K562 (cell line): ENCODE measurements at regions not wholly inside any gene's neighbourhood (a gene's known extent, or its start where the extent isn't known, plus 50 kb on each side); places are given as distances from the start of the nearest gene placed in this dataset.

Experiments
- ATAC-seq: fragments of 200-7000 bp; cut with Tn5 transposase; 3 replicates; pipeline ENCODE4 v1.9.1; 2020; ENCODE audit warnings: moderate library complexity
- BruUV-seq: library from RNA; stranded (reverse); fragments of 400-500 nt; replicated peaks from 2 replicates; lab custom pipeline; 2021; lab: Mats Ljungman, UMichigan
- CTCF ChIA-PET: fragments of 300-600 bp; formaldehyde crosslinking; extraction: SDS; loops from one replicate; lab custom pipeline; 2021; ENCODE audit warnings: low intra/inter-chr PET ratio; lab: Yijun Ruan, JAX
- POLR2A ChIA-PET: fragments of 300-600, 350-650 bp; sonication (Branson Sonifier 250); formaldehyde crosslinking; extraction: SDS; loops from one replicate; lab custom pipeline; 2021; ENCODE audit warnings: antibody characterized with exemption, inconsistent platforms; lab: Yijun Ruan, JAX
- DNase-seq, 4 experiments: peaks; one replicate each; pipeline versions ENCODE4 v3.0.0 to v3.0.0-alpha.2; 2011 to 2018; ENCODE audit warnings: low spot score in 3 of 4, mixed read lengths in 3 of 4; ENCODE audit errors: extremely low read depth in 1 of 4
- FAIRE-seq: peaks from 2 replicates; lab custom pipeline; 2011; peaks lifted over from hg19 to GRCh38; lab: Jason Lieb, UNC
- H2AFZ ChIP-seq: 2 replicates; pipeline ENCODE4 v1.6.0; 2011; ENCODE audit warnings: low read depth, low read length, control low read depth, inconsistent platforms
- H3K27ac ChIP-seq: fragments of 200-600 bp; 3 replicates; pipeline ENCODE4 v1.8.0; 2011; ENCODE audit warnings: low read depth, mild to moderate bottlenecking, control low read depth, inconsistent platforms, low read length, moderate library complexity, mixed read lengths; ENCODE audit errors: extremely low read depth
- H3K27me3 ChIP-seq, 2 experiments: fragments of 300-600 bp in 1 of 2; 2 replicates in 1 of 2; 3 replicates in 1 of 2; pipeline versions ENCODE4 v1.6.0 to v1.8.0; 2011; ENCODE audit warnings: inconsistent platforms in 2 of 2, low read length in 2 of 2, mild to moderate bottlenecking in 1 of 2, mixed read lengths in 1 of 2, moderate library complexity in 1 of 2; ENCODE audit not compliant: control insufficient read depth in 2 of 2, insufficient read depth in 2 of 2
- H3K36me3 ChIP-seq: fragments of 300-600 bp; 3 replicates; pipeline ENCODE4 v1.8.0; 2011; ENCODE audit warnings: mild to moderate bottlenecking, low read length, inconsistent platforms; ENCODE audit not compliant: control insufficient read depth, insufficient read depth
- H3K4me1 ChIP-seq, 2 experiments: fragments of 200-600 bp in 1 of 2; replicated peaks in 1 of 2; 2 replicates in 1 of 2; 3 replicates in 1 of 2; pipeline versions ENCODE4 v1.5.1 to v1.8.0; 2011; ENCODE audit warnings: inconsistent platforms in 2 of 2, low read length in 2 of 2, mild to moderate bottlenecking in 1 of 2, mixed read lengths in 1 of 2, moderate library complexity in 1 of 2; ENCODE audit not compliant: control insufficient read depth in 2 of 2, insufficient read depth in 2 of 2
- H3K4me2 ChIP-seq: 2 replicates; pipeline ENCODE4 v1.6.1; 2011; ENCODE audit warnings: low read length, control low read depth, inconsistent platforms, mixed read lengths; ENCODE audit not compliant: insufficient read depth
- H3K4me3 ChIP-seq: fragments of 200-600 bp; sonication (generic), shearing (Covaris generic); 2 replicates; pipeline ENCODE4 v1.5.1; 2016; ENCODE audit warnings: control low read depth, inconsistent platforms
- H3K79me2 ChIP-seq: fragments of 200-600 bp; 3 replicates; pipeline ENCODE4 v1.8.0; 2011; ENCODE audit warnings: low read length, inconsistent platforms; ENCODE audit not compliant: control insufficient read depth, insufficient read depth
- H3K9ac ChIP-seq, 2 experiments: 2 replicates each; pipeline versions ENCODE4 v1.6.0 to v1.6.1; 2011; ENCODE audit warnings: low read depth in 2 of 2, low read length in 2 of 2, control low read depth in 1 of 2, inconsistent platforms in 1 of 2, mild to moderate bottlenecking in 1 of 2, mixed read lengths in 1 of 2; ENCODE audit not compliant: insufficient read depth in 1 of 2
- H3K9me1 ChIP-seq: one replicate; pipeline ENCODE4 v1.6.0; 2011; ENCODE audit warnings: inconsistent platforms, mild to moderate bottlenecking, low read length, moderate library complexity; ENCODE audit not compliant: control insufficient read depth, insufficient read depth
- H3K9me3 ChIP-seq: replicated peaks from 2 replicates; pipeline ENCODE4 v1.5.1; 2011; ENCODE audit warnings: low read depth, low read length, inconsistent platforms; ENCODE audit not compliant: control insufficient read depth, insufficient read depth
- H4K20me1 ChIP-seq: replicated peaks from 2 replicates; pipeline ENCODE4 v1.6.1; 2011; ENCODE audit warnings: low read length, inconsistent platforms, mixed read lengths; ENCODE audit not compliant: control insufficient read depth, insufficient read depth
- CHD4 ChIP-seq: fragments of 200-600 bp; sonication (generic); IDR thresholded peaks from 3 replicates; pipeline ENCODE4 v1.6.1; 2012; ENCODE audit warnings: low read depth, mild to moderate bottlenecking, mixed read lengths, low read length, inconsistent platforms; ENCODE audit not compliant: insufficient read depth, insufficient replicate concordance, poor library complexity, severe bottlenecking
- HIVEP1 ChIP-seq: fragments of 250-450 bp; sonication (Bioruptor Pico); IDR thresholded peaks from 2 replicates; pipeline ENCODE4 v1.4.0; 2020; ENCODE audit warnings: mild to moderate bottlenecking
- SMARCA5 ChIP-seq: fragments of 450-650 bp; IDR thresholded peaks from 2 replicates; pipeline ENCODE4 v1.6.1; 2016
- ZFP36 ChIP-seq: fragments of 150-350 bp; IDR thresholded peaks from 2 replicates; pipeline ENCODE4 v1.6.1; 2018; ENCODE audit warnings: low read length, low read depth; ENCODE audit not compliant: partially characterized antibody
- WGBS: fragments of 100-300 bp; shearing (Covaris generic); methylation state at CpG from one replicate; pipeline ENCODE4 v1.1.6; 2016; ENCODE audit warnings: low coverage, mixed read lengths; ENCODE audit not compliant: insufficient coverage; ENCODE audit errors: missing lambda C conversion rate; 5-methylcytosine and 5-hydroxymethylcytosine counted together
- in situ Hi-C: fragments of 300-500 bp; cut with MboI; formaldehyde crosslinking; loops from 4 replicates; pipeline ENCODE4 v1.15.0; 2018; ENCODE audit warnings: inconsistent platforms, mixed read lengths
- intact Hi-C: fragments of 100-400 bp; cut with micrococcal nuclease; formaldehyde crosslinking; loops from 2 replicates; pipeline ENCODE4 v1.14.2; 2022
- TF ChIP-seq, protein P1 (sequence below): fragments of 450-650 bp; IDR thresholded peaks from 2 replicates; pipeline ENCODE4 v1.6.1; 2018; ENCODE audit not compliant: partially characterized antibody

DNA sequence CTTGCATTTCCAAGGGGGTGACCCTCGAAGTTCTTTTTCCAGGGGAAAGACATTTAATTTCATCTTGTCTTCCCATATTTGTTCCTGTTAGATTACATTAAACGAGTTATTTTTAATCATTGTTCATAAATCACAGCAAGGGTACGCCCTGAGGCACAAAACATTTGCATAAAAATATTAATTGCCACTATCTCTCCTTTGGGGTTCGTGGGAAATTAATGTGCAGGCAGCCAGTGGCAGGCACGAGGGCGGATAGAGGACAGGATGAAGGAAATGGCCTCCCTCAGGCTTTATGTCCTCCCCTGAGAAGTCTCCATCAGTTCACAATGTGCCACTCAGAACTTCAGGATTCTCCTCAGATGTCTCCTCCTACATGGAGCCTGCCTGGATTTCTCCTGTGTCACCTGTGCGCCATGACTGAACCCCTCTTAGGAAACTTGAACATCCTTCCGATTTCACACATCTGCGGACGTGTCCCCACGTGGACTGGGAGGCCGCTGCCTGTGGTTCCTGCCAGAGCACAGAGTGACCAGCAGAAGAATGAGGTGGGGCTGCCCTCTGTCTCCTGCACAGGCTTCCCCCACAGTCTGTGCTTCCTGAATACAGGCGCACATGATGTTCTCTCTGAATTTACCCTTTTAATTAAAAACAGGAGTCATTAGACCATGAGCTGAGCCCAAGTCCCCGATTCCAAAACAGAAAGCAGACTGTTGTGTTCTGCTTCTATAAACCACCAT lies 1085.9 kb downstream of the TBC1D22A start:
- intact Hi-C loops (no loop called here), in situ Hi-C loops (loop anchor here (10.0 kb wide), 1 partner anchor 224 kb away; no protein-coding TSS in a partner anchor)
- Histone ChIP-seq H4K20me1 (no peaks in the 10 kb centered on the region), H3K36me3 (no peaks in the 10 kb centered on the region), H2AFZ (no peak overlapping the region), H3K79me2 (no peaks in the 10 kb centered on the region), H3K4me1 (no peaks in the 10 kb centered on the region), H3K9me1 (no peaks in the 10 kb centered on the region), H3K9me3 (no peaks in the 10 kb centered on the region), H3K4me3 (no peak overlapping the region), H3K4me2 (no peak overlapping the region), H3K27me3 (no peaks in the 10 kb centered on the region), H3K9ac (no peak overlapping the region), H3K27ac (no peak overlapping the region)
- ChIA-PET CTCF (no interaction called here), POLR2A (no interaction called here)
- BruUV-seq, result no TSS peak
- no peak for DNase-seq
- ATAC-seq, result no peak
- FAIRE-seq, result no peak
- TF ChIP-seq HIVEP1 (no peak), SMARCA5 (no peak), ZFP36 (peak; percentile 92), CHD4 (no peak)
- TF ChIP-seq, protein P1, sequence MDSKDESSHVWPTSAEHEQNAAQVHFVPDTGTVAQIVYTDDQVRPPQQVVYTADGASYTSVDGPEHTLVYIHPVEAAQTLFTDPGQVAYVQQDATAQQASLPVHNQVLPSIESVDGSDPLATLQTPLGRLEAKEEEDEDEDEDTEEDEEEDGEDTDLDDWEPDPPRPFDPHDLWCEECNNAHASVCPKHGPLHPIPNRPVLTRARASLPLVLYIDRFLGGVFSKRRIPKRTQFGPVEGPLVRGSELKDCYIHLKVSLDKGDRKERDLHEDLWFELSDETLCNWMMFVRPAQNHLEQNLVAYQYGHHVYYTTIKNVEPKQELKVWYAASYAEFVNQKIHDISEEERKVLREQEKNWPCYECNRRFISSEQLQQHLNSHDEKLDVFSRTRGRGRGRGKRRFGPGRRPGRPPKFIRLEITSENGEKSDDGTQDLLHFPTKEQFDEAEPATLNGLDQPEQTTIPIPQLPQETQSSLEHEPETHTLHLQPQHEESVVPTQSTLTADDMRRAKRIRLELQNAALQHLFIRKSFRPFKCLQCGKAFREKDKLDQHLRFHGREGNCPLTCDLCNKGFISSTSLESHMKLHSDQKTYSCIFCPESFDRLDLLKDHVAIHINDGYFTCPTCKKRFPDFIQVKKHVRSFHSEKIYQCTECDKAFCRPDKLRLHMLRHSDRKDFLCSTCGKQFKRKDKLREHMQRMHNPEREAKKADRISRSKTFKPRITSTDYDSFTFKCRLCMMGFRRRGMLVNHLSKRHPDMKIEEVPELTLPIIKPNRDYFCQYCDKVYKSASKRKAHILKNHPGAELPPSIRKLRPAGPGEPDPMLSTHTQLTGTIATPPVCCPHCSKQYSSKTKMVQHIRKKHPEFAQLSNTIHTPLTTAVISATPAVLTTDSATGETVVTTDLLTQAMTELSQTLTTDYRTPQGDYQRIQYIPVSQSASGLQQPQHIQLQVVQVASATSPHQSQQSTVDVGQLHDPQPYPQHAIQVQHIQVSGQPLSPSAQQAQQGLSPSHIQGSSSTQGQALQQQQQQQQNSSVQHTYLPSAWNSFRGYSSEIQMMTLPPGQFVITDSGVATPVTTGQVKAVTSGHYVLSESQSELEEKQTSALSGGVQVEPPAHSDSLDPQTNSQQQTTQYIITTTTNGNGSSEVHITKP, result peak; percentile 28
- 78% methylated on average over 12 of the region's 14 CpGs for WGBS
